Smooth muscle cell (in vitro differentiated cells): ENCODE measurements at regions not wholly inside any gene's neighbourhood (a gene's known extent, or its start where the extent isn't known, plus 50 kb on each side); places are given as distances from the start of the nearest gene placed in this dataset.

ENCODE experiments used
- DNase-seq: peaks from one replicate; lab custom pipeline; 2025; ENCODE audit not compliant: unreplicated experiment; lab: John Stamatoyannopoulos, UW
- H2AFZ ChIP-seq: fragments of 200-600 bp; sonication (generic); 2 replicates; pipeline ENCODE4 v1.6.0; 2016; ENCODE audit warnings: antibody characterized with exemption, low read depth, mild to moderate bottlenecking
- H3F3A ChIP-seq: fragments of 200-600 bp; sonication (generic); 2 replicates; pipeline ENCODE4 v1.6.0; 2017; ENCODE audit warnings: antibody characterized with exemption, low read depth
- H3K27ac ChIP-seq: fragments of 200-600 bp; sonication (generic); 2 replicates; pipeline ENCODE4 v1.5.1; 2016; ENCODE audit warnings: low read depth, mild to moderate bottlenecking
- H3K27me3 ChIP-seq: fragments of 200-600 bp; sonication (generic); 2 replicates; pipeline ENCODE4 v1.6.1; 2016; ENCODE audit warnings: low read depth, mild to moderate bottlenecking
- H3K36me3 ChIP-seq: fragments of 200-600 bp; sonication (generic); 2 replicates; pipeline ENCODE4 v1.5.1; 2016; ENCODE audit warnings: low read depth
- H3K4me1 ChIP-seq: fragments of 200-600 bp; sonication (generic); 2 replicates; pipeline ENCODE4 v1.5.1; 2016; ENCODE audit warnings: low read depth
- H3K4me2 ChIP-seq: fragments of 200-600 bp; sonication (generic); 2 replicates; pipeline ENCODE4 v1.6.0; 2016; ENCODE audit warnings: mild to moderate bottlenecking
- H3K4me3 ChIP-seq: fragments of 200-600 bp; sonication (generic); 2 replicates; pipeline ENCODE4 v1.5.1; 2016; ENCODE audit warnings: mild to moderate bottlenecking
- H3K79me2 ChIP-seq: fragments of 200-600 bp; sonication (generic); 2 replicates; pipeline ENCODE4 v1.6.0; 2016; ENCODE audit warnings: low read depth, mild to moderate bottlenecking
- H3K9ac ChIP-seq: fragments of 200-600 bp; sonication (generic); 2 replicates; pipeline ENCODE4 v1.6.0; 2016; ENCODE audit warnings: low read depth
- H3K9me3 ChIP-seq: fragments of 200-600 bp; sonication (generic); replicated peaks from 2 replicates; pipeline ENCODE4 v1.5.1; 2016; ENCODE audit warnings: low read depth
- H4K20me1 ChIP-seq: fragments of 200-600 bp; sonication (generic); 2 replicates; pipeline ENCODE4 v1.6.0; 2016; ENCODE audit warnings: low read depth
- CTCF ChIP-seq: fragments of 200-600 bp; sonication (generic); IDR thresholded peaks from 2 replicates; pipeline ENCODE4 v1.5.1; 2017; ENCODE audit warnings: borderline replicate concordance, mild to moderate bottlenecking, antibody characterized with exemption; ENCODE audit not compliant: insufficient read depth, poor library complexity, severe bottlenecking
- WGBS: methylation state at CpG from one replicate; pipeline ENCODE4 v1.1.7; 2016; ENCODE audit warnings: low lambda C conversion rate; 5-methylcytosine and 5-hydroxymethylcytosine counted together

GRCh38 chr15:36519067-36519466, 60.4 kb upstream of the CDIN1 start:
- Histone ChIP-seq H3K27ac (no peak overlapping the region), H3K79me2 (no peaks in the 10 kb centered on the region), H3K4me3 (no peak overlapping the region), H3K9ac (no peak overlapping the region), H3K36me3 (no peaks in the 10 kb centered on the region), H3F3A (no peaks in the 10 kb centered on the region), H3K4me2 (no peak overlapping the region), H4K20me1 (no peaks in the 10 kb centered on the region), H3K4me1 (no peaks in the 10 kb centered on the region), H2AFZ (no peak overlapping the region), H3K9me3 (no peaks in the 10 kb centered on the region), H3K27me3 (no peaks in the 10 kb centered on the region)
- TF ChIP-seq CTCF, result no peak
- over 99% methylated on average over 6 of the region's 6 CpGs for WGBS
- DNase-seq, result no peak

- no peak for DNase-seq
- 84% methylated on average over 3 of the region's 3 CpGs for WGBS
- no peaks in the 10 kb centered on the region for H3K9me3 ChIP-seq
- H2AFZ ChIP-seq, result no peak overlapping the region
- H4K20me1 ChIP-seq, result no peaks in the 10 kb centered on the region
- no peak overlapping the region for H3K4me2 ChIP-seq
- H3K36me3 ChIP-seq, result no peaks in the 10 kb centered on the region
- H3K4me1 ChIP-seq, result no peaks in the 10 kb centered on the region
- no peak overlapping the region for H3K4me3 ChIP-seq
- no peaks in the 10 kb centered on the region for H3K79me2 ChIP-seq
- no peak for TF ChIP-seq CTCF
- no peaks in the 10 kb centered on the region for H3F3A ChIP-seq
- no peaks in the 10 kb centered on the region for H3K27me3 ChIP-seq
- no peak overlapping the region for H3K27ac ChIP-seq
- H3K9ac ChIP-seq, result no peak overlapping the region
Measured at GRCh38 chr15:36525430-36525829, 54.0 kb upstream of the CDIN1 start.

- WGBS, result 69% methylated on average over 9 of the region's 9 CpGs
- no peak overlapping the region for H3K9ac ChIP-seq
- no peak for DNase-seq
Measured at GRCh38 chr15:36527235-36528162, 51.9 kb upstream of the CDIN1 start.

More at GRCh38 chr15:36527235-36528162, 51.9 kb upstream of the CDIN1 start:
- H3K27ac ChIP-seq, result no peak overlapping the region
- no peaks in the 10 kb centered on the region for H4K20me1 ChIP-seq
- no peaks in the 10 kb centered on the region for H3K4me1 ChIP-seq
- no peaks in the 10 kb centered on the region for H3K27me3 ChIP-seq
- no peaks in the 10 kb centered on the region for H3K9me3 ChIP-seq
- TF ChIP-seq CTCF, result no peak
- no peak overlapping the region for H3K4me2 ChIP-seq
- H3F3A ChIP-seq, result no peaks in the 10 kb centered on the region
- no peak overlapping the region for H3K4me3 ChIP-seq
- no peak overlapping the region for H2AFZ ChIP-seq
- no peaks in the 10 kb centered on the region for H3K79me2 ChIP-seq
- H3K36me3 ChIP-seq, result no peaks in the 10 kb centered on the region
